ENCODE measurements at regions not wholly inside any gene's neighbourhood (a gene's known extent, or its start where the extent isn't known, plus 50 kb on each side); places are given as distances from the start of the nearest gene placed in this dataset.

DNA sequence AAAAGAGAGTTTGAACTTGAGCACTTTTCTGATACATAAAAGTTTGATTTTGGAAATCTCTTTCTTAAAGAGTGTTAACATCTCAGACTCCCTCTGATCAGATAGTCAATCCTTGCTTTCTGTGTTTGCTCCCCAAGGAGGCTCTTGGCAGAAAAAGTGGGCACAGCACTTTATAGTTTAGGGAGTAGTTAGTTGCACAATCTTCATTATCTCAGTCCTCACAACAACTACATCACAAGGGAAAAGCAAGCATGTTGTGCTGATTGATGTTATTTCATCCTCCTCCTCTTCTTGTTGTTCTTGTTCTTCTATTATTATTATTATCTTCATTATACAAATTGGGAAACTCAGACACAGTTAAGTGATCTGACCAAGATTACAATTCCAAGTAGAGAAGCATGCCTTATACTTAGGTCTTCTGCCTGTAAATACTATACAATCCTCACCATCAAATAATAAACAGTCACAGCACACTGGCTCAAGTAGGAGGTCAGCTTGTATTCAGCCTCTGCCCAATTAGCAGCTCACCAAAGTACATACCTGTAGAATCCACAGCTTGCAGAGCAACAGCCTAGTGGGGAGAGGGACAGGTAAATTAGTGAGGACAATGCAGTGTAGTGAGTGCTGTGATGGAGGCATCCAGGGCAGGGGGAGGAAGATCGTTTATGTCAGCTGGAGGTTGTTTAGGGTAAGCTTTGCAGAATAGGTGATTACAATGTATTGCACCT lies 304.1 kb upstream of the MME start:
- no peak overlapping the region for H3K4me2 ChIP-seq
- H3K9me3 ChIP-seq, result no peaks in the 10 kb centered on the region
- no peaks in the 10 kb centered on the region for H3K4me1 ChIP-seq
- DNase-seq (ENCODE audit: low read depth in 1 of 2, low spot score in 1 of 2) (no peak), FAIRE-seq (no peak), ATAC-seq (no peak)
- 0% methylated on average over 1 of the region's 1 CpG for WGBS (ENCODE audit: missing lambda C conversion rate)
- TF ChIP-seq JUNB (IDR thresholded peaks at IDR 0.05) (no peak), NFE2L2 (conservative IDR thresholded peaks at IDR 0.05; ENCODE audit: low read length) (no peak), POLR2A (IDR thresholded peaks at IDR 0.05; ENCODE audit: low read length) (no peak), SMC3 (IDR thresholded peaks at IDR 0.05) (no peak), KDM5A (IDR thresholded peaks at IDR 0.05) (no peak), NR3C1 (IDR thresholded peaks at IDR 0.05) (no peak), EHMT2 (IDR thresholded peaks at IDR 0.05; ENCODE audit: low read depth) (no peak), MAZ (IDR thresholded peaks at IDR 0.05; ENCODE audit: borderline replicate concordance, low read depth, low read length) (no peak), EP300 (IDR thresholded peaks at IDR 0.05) (no peak), ESRRA (IDR thresholded peaks at IDR 0.05; ENCODE audit: borderline replicate concordance, low read length) (no peak)
- TF ChIP-seq, protein P1, sequence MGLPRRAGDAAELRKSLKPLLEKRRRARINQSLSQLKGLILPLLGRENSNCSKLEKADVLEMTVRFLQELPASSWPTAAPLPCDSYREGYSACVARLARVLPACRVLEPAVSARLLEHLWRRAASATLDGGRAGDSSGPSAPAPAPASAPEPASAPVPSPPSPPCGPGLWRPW (IDR thresholded peaks at IDR 0.05), result no peak
- TF ChIP-seq, protein P2, sequence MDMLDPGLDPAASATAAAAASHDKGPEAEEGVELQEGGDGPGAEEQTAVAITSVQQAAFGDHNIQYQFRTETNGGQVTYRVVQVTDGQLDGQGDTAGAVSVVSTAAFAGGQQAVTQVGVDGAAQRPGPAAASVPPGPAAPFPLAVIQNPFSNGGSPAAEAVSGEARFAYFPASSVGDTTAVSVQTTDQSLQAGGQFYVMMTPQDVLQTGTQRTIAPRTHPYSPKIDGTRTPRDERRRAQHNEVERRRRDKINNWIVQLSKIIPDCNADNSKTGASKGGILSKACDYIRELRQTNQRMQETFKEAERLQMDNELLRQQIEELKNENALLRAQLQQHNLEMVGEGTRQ (IDR thresholded peaks at IDR 0.05), result no peak
- H3K27ac ChIP-seq, result no peak overlapping the region
- no peak overlapping the region for H3K4me3 ChIP-seq
- ChIA-PET POLR2A (no interaction called here), CTCF (interaction anchor here (0.6 kb wide), 1 partner anchor 111 kb away, joined by 3 read pairs; no protein-coding TSS in a partner anchor)

DNA sequence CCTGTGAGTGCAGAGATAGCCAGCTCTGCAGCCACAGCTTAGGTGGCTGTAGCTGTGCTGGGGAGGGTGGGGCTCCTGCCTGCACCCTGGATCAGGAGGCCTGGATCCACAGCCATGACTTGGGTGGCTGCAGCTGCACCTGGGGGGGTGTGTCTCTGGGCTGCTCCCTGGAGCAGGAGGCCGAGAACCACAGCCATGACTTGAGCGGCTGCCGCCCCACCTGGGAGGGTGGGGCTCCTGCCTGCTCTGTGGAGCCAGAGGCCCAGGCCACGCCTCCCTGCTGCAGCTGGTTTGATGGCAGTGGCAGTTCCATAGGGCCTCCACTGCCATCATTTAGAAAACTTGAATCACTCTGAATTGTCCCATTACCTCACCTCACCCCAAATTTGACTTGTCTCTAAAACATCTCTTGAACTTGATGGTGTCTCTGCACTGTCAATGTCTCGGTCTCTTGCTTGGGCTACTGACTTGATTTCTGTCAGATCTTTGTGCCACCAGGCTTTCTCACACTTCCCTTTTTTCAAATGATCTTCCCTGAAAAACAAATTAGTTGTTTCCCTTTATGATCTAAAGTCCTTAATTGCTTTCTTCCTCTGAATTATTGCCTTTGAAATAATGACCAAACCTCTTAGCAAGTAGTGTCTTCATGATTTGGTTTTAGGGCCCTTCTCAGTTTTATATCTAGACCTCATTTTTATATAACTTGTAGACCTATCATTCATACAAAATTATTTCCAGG lies 313.2 kb upstream of the MME start:
- ATAC-seq, result no peak

DNA sequence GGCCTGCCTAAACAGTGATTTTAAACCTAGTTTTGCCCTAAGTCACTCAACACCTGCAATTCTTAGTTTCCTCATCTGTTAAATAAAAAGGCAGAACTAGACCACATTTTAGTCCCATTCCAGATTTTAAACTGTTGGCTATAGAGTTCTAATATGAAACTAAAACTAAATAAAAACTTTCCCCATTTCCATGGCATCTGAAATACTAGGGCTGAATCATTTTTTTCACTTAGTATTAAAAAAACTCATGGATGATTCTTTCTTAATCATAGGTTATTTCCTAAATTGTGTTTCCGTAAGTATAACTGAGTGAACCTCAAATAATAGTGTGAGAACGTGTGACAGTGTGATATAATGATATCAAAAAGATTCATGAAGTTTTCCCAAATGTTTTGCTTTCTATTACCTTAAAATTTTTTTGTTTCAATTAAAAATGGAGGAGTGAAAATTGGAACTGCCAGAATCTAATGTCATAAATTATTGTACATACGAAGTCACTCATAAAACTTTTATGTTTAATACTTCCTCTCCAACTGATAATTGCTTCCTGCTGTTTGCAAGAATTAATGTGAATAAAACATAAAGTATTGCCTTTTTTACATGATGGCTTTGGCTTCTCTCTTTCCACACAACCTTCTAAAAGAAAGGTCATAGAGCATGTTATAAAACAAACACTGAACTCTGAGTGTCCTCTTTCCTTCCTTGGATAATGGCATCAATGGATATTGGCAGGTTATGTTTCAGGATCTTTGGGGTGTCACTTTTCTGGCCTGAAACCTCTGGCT lies 315.1 kb upstream of the MME start:
- WGBS (ENCODE audit: missing lambda C conversion rate), result 24% methylated on average over 3 of the region's 3 CpGs
- ATAC-seq (no peak), FAIRE-seq (no peak), DNase-seq (ENCODE audit: low read depth in 1 of 2, low spot score in 1 of 2) (no peak)
- Histone ChIP-seq H3K4me1 (no peaks in the 10 kb centered on the region), H3K4me3 (no peak overlapping the region), H3K9me3 (no peaks in the 10 kb centered on the region), H3K27ac (no peak overlapping the region), H3K4me2 (no peak overlapping the region)
- POLR2A ChIA-PET, result no interaction called here
- CTCF ChIA-PET, result no interaction called here
- no peak for TF ChIP-seq EP300 (IDR thresholded peaks at IDR 0.05)
- TF ChIP-seq, protein P3, sequence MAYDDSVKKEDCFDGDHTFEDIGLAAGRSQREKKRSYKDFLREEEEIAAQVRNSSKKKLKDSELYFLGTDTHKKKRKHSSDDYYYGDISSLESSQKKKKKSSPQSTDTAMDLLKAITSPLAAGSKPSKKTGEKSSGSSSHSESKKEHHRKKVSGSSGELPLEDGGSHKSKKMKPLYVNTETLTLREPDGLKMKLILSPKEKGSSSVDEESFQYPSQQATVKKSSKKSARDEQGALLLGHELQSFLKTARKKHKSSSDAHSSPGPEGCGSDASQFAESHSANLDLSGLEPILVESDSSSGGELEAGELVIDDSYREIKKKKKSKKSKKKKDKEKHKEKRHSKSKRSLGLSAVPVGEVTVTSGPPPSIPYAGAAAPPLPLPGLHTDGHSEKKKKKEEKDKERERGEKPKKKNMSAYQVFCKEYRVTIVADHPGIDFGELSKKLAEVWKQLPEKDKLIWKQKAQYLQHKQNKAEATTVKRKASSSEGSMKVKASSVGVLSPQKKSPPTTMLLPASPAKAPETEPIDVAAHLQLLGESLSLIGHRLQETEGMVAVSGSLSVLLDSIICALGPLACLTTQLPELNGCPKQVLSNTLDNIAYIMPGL (CRISPR knock-in tag; IDR thresholded peaks at IDR 0.05; ENCODE audit: borderline replicate concordance), result no peak

More for the DNA sequence above, 313.2 kb upstream of the MME start:
- TF ChIP-seq EHF (CRISPR knock-in tag; IDR thresholded peaks at IDR 0.05) (no peak), RFX5 (IDR thresholded peaks at IDR 0.05) (no peak), KDM1A (IDR thresholded peaks at IDR 0.05; ENCODE audit: low read depth) (no peak), HEYL (CRISPR knock-in tag; IDR thresholded peaks at IDR 0.05) (no peak)
- TF ChIP-seq, protein P4, sequence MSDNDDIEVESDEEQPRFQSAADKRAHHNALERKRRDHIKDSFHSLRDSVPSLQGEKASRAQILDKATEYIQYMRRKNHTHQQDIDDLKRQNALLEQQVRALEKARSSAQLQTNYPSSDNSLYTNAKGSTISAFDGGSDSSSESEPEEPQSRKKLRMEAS (IDR thresholded peaks at IDR 0.05), result no peak
- TF ChIP-seq, protein P5, sequence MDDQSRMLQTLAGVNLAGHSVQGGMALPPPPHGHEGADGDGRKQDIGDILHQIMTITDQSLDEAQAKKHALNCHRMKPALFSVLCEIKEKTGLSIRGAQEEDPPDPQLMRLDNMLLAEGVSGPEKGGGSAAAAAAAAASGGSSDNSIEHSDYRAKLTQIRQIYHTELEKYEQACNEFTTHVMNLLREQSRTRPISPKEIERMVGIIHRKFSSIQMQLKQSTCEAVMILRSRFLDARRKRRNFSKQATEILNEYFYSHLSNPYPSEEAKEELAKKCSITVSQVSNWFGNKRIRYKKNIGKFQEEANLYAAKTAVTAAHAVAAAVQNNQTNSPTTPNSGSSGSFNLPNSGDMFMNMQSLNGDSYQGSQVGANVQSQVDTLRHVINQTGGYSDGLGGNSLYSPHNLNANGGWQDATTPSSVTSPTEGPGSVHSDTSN (IDR thresholded peaks at IDR 0.05), result no peak
- H3K4me1 ChIP-seq, result no peaks in the 10 kb centered on the region
- H3K9me3 ChIP-seq, result no peaks in the 10 kb centered on the region
- no peak overlapping the region for H3K4me2 ChIP-seq
- no peak overlapping the region for H3K4me3 ChIP-seq
- no peak for DNase-seq (ENCODE audit: low read depth in 1 of 2, low spot score in 1 of 2)
- no peak overlapping the region for H3K27ac ChIP-seq
- no peak for FAIRE-seq
- 41% methylated on average over 1 of the region's 5 CpGs for WGBS (ENCODE audit: missing lambda C conversion rate)
- ChIA-PET CTCF (interaction anchor here (0.9 kb wide), 1 partner anchor 110 kb away, joined by 3 read pairs; no protein-coding TSS in a partner anchor), POLR2A (no interaction called here)

Data from A549 (cell line).